GM18511 (cell line): ENCODE measurements at regions not wholly inside any gene's neighbourhood (a gene's known extent, or its start where the extent isn't known, plus 50 kb on each side); places are given as distances from the start of the nearest gene placed in this dataset.

Source experiments
- ATAC-seq: cut with Tn5 transposase; IDR thresholded peaks from one replicate; pipeline ENCODE4 v1.9.1; 2021; ENCODE audit warnings: mild to moderate bottlenecking, moderate library complexity; ENCODE audit not compliant: unreplicated experiment

GRCh38 chr9:30943446-30944224 lies 1440.8 kb upstream of the ACO1 start:
- no peak for ATAC-seq

DNA sequence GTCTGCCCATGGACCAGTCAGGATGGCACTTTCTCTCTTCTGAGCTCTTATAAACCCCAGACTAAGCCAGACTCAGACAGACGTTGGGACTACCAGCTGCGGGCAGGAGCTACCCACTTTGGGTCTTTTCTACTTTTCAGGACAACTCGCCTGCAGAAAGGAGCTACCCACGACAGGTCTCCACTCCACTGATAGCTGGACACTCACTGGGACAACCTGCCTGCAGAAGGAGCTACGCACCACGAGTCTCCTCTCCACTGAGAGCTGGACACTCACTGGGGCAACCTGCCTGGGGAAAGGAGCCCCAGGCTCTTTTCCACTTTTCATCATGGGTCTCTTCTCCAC lies 1440.2 kb upstream of the ACO1 start:
- no peak for ATAC-seq

GRCh38 chr9:30944741-30945280 lies 1439.6 kb upstream of the ACO1 start:
- ATAC-seq, result no peak

GRCh38 chr9:30964332-30964731 lies 1420.1 kb upstream of the ACO1 start:
- ATAC-seq, result no peak

DNA sequence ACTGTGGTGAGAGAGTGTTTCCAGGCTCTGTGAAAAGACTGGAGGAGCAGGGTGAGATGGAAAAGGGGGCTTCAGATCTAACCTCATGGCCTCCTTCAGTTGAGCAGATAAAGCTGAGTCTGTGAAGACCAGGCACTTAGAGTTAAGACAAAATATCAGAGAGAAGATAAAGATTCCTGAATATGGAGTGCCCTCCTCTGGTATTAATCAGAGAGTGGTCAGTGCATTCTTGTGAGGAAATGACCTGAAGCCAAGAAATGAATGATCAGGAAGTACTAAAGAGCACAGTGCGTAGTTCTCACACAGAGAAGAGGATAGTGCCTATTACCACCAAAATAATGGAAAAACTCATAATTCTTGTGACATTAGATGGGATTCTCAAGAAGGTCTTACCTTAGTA lies 1417.0 kb upstream of the ACO1 start:
- ATAC-seq, result no peak

- no peak for ATAC-seq
Measured at GRCh38 chr9:30970186-30970585, 1414.3 kb upstream of the ACO1 start.

- ATAC-seq, result no peak
Measured at GRCh38 chr9:30970812-30971211, 1413.6 kb upstream of the ACO1 start.

- ATAC-seq, result no peak
Measured at GRCh38 chr9:30972654-30973053, 1411.8 kb upstream of the ACO1 start.

DNA sequence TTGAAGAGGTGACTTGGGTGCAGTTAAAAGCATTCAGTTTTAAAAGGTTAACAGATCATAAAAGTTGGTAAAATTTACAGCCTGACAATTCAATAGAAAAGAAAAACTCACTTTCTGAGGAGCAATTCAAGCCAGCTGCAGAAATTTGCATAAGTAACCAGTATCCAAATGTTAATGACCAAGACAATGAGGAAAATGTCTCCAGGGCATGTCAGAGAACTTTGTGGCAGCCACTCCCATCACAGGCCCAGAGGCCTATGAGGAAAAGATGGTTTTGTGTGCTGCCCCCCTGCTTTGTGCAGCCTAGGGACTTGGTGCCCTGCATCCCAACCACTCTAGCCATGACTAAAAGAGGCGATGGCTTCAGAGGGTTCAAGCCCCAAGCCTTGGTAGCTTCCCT lies 1406.5 kb upstream of the ACO1 start:
- no peak for ATAC-seq

- no peak for ATAC-seq
Measured at GRCh38 chr9:30982301-30982700, 1402.1 kb upstream of the ACO1 start.

GRCh38 chr9:30995956-30996738 lies 1388.3 kb upstream of the ACO1 start:
- no peak for ATAC-seq

DNA sequence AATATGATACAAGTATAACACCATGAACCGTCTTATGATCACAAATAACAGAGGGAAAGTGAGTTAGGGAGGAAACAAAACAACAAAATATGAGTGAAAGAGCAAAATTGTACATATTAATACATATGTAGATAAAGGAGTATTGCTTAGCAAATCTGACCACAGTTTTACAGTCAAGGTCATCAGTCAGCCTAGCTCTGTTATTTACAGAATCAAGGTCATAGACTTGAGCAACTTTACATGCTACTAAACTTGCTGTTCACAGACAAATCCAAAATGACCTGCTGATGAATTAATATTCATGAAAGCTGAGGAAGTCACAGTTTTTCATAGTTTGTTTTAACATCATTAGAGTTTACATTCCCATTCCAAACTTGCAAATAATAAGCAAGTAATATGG lies 1387.7 kb upstream of the ACO1 start:
- ATAC-seq, result no peak

GRCh38 chr9:30997291-30997690 lies 1387.2 kb upstream of the ACO1 start:
- no peak for ATAC-seq

GRCh38 chr9:31005086-31005665 lies 1379.3 kb upstream of the ACO1 start:
- no peak for ATAC-seq

DNA sequence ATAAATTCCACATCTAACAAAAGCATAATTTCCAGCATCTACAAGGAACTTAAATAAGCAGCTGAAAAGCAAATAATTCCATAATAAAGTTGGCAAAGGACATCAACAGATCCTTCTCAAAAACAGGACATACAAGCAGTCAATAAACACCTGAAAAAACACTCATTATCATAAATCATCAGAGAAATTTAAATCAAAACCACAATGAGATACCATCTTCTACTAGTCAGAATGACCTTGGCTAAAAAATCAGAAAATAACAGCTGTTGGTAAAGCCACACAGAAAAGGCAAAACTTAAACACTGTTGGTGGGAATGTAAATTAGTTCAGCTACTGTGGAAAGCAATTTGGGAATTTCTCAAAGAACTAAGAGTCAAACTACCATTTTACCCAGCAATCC lies 1371.1 kb upstream of the ACO1 start:
- no peak for ATAC-seq

- no peak for ATAC-seq
Measured at GRCh38 chr9:31023847-31024246, 1360.6 kb upstream of the ACO1 start.

GRCh38 chr9:31027678-31028077 lies 1356.8 kb upstream of the ACO1 start:
- ATAC-seq, result no peak

- ATAC-seq, result no peak
Measured at GRCh38 chr9:31028137-31028536, 1356.3 kb upstream of the ACO1 start.

DNA sequence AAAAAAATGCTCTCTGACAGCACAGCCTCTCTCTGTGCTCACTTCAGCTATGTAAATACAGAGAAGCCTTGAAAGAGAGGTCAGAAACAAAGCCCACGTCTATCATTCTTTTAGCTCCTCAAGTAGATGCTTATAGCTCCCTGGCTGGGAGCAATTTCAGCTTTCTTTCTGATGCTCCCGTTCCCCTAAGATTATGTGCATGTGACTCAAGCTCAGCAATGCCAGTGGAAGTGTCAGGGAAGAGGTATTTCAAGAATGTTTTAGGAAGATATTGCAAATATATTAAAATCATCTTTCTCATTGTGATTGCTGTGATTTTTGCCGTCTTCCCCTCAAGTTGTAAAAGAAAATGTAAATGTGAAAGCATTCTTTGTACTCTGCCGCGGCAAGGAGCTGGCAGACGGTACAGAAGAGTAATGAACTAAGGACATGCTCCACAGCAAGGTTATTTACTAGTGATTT lies 1353.7 kb upstream of the ACO1 start:
- ATAC-seq, result no peak

DNA sequence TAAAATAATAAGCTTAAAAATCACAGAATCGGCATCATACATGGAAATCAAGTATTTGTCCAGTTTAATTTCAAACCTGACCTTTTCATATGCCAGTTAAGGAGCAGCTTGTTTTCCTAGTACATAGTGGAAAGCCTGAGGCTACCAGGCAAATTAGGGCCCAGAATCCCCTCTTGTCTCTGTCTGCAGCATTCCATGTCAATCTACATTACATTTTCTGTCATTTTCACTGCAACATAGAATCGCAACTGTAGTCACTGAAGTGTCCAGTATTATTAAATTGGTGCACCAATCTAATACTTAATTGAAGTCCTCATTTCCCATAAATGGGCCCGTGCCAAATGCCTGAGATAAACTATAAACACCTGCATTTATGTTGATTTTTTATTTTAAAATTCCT lies 1352.2 kb upstream of the ACO1 start:
- no peak for ATAC-seq

- ATAC-seq, result no peak
Measured at GRCh38 chr9:31034311-31034710, 1350.1 kb upstream of the ACO1 start.

- ATAC-seq, result no peak
Measured at GRCh38 chr9:31040564-31040963, 1343.9 kb upstream of the ACO1 start.
